Motor neuron (in vitro differentiated cells): ENCODE measurements at regions not wholly inside any gene's neighbourhood (a gene's known extent, or its start where the extent isn't known, plus 50 kb on each side); places are given as distances from the start of the nearest gene placed in this dataset.
"Not testable (repeated sequence)": the region's sequence is repeated elsewhere in the genome, so short reads cannot be mapped to it uniquely, and the experiment has no call there.

ENCODE experiments used
- ATAC-seq, 8 experiments: fragments of 200-7000 bp; cut with Tn5 transposase; replicated peaks in 6 of 8; 2 replicates each; pipeline ENCODE4 v1.8.0; 2021; ENCODE audit warnings: mild to moderate bottlenecking in 8 of 8, moderate library complexity in 8 of 8
- H3K27ac ChIP-seq, 2 donors: fragments of 250-450 bp; sonication (Bioruptor Pico); 2 replicates each; pipeline ENCODE4 v1.9.0; 2021; ENCODE audit warnings: antibody characterized with exemption in 2 of 2, mild to moderate bottlenecking in 2 of 2, moderate library complexity in 1 of 2
- H3K4me1 ChIP-seq, 2 donors: fragments of 250-450 bp; sonication (Bioruptor Pico); replicated peaks in 1 of 2; 2 replicates each; pipeline ENCODE4 v1.6.1; 2021; ENCODE audit warnings: antibody characterized with exemption in 2 of 2, mild to moderate bottlenecking in 2 of 2, moderate library complexity in 1 of 2
- H3K4me3 ChIP-seq, 5 donors: fragments of 250-450 bp; sonication (Bioruptor Pico); 2 replicates each; pipeline ENCODE4 v1.9.0; 2021; ENCODE audit warnings: antibody characterized with exemption in 5 of 5, mild to moderate bottlenecking in 5 of 5, moderate library complexity in 4 of 5
- WGBS, 10 experiments: fragments of 450-650 bp; shearing (Covaris generic); methylation state at CpG; one replicate each; pipeline ENCODE4 v1.0.0; 2022; 5-methylcytosine and 5-hydroxymethylcytosine counted together
- in situ Hi-C, 9 experiments: fragments of 400-800 bp; cut with MboI; loops; one replicate each; pipeline ENCODE4 v1.15.0; 2021; ENCODE audit warnings: low sequenced_read_pairs in 9 of 9, low pct_unique_long_range_greater_than_20kb in 2 of 9; ENCODE audit not compliant: unreplicated experiment in 9 of 9

DNA sequence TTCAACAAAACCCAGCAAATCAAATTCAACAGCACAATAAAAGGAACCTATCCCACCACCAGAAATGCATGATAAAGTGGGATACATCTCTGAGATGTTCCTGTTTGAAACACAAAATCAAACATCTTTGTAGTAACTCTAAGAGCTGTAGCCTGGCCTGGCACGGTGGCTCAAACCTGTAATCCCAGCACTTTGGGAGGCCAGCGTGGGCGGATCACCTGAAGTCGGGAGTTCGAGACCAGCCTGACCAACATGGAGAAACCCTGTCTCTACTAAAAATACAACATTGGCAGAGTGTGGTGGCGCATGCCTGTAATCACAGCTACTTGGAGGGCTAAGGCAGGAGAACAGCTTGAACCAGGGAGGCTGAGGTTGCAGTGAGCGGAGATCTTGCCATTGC lies 202.8 kb upstream of the POTEB2 start:
- H3K4me3 ChIP-seq, ATAC-seq, H3K27ac ChIP-seq, in situ Hi-C loops, H3K4me1 ChIP-seq: not testable (repeated sequence)
- 10% methylated on average over 2 of the region's 7 CpGs; no CpG with 5 or more reads in 9 of the 10 experiments for WGBS, 10 experiments

DNA sequence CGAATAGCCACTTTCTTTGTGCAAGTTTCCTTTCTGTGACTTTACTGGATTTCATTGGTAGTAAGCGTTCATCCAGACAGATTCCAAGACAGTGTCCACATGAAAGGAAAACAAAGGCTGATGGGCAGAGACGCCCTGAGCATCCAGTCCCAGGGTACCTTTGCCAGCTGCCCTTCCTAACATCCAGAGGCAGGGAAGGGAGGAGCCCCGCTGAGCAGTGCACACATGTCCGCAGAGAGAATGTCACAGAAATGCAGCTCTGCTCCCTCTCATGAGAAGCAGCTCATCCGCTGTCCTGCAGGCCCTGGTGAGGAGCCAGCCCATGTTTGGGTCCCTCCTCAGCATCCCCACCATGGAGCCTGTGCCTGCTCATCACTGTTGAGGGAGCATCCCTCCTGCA lies 197.4 kb upstream of the POTEB2 start:
- H3K4me1 ChIP-seq, in situ Hi-C loops, H3K4me3 ChIP-seq, H3K27ac ChIP-seq, ATAC-seq: not testable (repeated sequence)
- 7 to 50% (median 33%) methylated on average over 1 to 3 of the region's 6 CpGs; no CpG with 5 or more reads in 7 of the 10 experiments for WGBS, 10 experiments

DNA sequence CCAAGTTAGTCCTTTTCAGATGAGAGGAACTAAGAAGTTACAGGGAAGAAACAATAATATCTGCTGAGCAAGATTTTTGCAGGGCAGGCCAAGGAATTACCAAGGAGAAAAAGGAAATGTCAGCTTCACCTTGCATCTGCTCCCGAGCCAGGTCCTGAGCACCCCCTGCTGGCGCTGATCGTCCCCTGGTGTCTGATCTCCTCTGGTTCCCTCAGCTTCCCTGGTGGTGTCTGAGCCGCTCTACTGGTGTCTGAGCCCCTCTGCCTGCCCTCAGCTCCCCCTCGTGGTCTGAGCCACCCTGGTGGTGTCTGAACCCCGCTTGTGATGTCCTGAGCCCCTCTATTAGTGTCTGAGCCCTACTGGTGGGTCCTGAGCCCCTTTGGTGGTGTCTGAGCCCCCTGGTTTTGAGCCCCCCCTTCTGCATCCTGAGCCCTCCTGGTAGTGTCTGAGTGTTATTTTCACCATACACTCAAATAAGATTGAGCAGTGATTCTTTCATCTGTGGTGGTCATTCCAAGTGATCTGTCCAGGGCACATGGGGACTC lies 196.6 kb upstream of the POTEB2 start:
- H3K27ac ChIP-seq, H3K4me1 ChIP-seq, in situ Hi-C loops, H3K4me3 ChIP-seq, ATAC-seq: not testable (repeated sequence)
- WGBS, 10 experiments, result no CpG with 5 or more reads among the region's 6 CpGs

DNA sequence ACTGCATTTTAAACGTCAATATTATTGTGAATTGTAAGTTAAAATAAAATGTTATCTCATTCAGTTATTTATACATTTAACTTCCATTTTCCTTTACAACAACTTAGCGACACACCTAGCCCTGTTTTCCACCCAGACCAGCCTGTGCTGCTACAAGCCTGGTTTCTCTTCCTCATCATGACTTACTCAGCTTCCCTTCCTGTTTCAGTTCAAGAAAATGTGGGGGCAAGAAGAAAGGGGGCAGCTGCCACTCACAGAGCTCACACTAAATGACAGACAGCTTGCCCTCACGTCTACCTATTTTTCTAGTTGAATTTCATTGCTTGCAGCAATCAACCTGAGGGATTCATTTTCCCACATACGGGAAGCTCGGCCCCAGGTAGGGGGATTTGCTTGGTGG lies 185.8 kb upstream of the POTEB2 start:
- ATAC-seq, H3K4me3 ChIP-seq, in situ Hi-C loops, H3K27ac ChIP-seq, H3K4me1 ChIP-seq: not testable (repeated sequence)
- WGBS, 10 experiments, result no CpG with 5 or more reads among the region's 5 CpGs

DNA sequence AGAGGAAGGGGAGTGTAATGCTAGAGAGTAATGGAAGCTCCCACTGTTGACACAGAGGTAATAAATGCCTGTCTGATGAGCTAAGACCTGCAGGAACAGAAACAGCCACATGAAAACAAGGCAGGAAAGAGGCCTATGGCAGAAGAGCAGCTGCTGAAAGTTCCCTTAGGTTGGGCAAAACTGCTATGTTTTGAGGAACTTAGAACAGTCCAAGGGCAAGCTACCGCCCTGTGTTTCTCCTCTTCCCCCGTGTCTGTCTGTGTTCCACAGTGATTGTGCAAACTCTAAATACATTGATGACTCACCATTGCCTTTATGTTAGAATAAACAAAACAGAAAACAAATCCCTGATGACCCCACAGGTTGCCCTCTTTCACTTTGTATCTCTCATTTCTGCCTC lies 165.6 kb upstream of the POTEB2 start:
- H3K4me3 ChIP-seq, H3K27ac ChIP-seq, ATAC-seq, in situ Hi-C loops, H3K4me1 ChIP-seq: not testable (repeated sequence)
- no CpG with 5 or more reads among the region's 2 CpGs for WGBS, 10 experiments

DNA sequence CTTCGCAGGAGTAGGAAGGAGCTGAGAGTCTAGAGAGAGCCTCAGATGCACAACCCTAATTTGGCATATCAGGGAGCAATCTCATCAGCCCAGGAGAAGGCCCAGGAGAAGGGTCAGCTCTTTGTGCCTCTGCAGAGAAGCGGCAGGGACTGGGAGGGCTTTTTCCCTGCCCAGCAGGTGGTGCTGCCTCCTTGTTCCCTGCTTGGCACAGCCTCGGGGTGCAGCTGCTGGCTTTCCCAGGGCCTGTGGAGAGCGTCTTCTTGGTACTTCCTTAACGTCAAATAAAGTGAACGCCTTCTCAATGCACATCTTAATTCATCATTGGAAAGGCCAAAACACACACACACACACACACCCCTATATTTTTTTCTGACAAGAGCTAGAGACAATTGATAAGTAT lies 162.9 kb upstream of the POTEB2 start:
- H3K4me3 ChIP-seq, in situ Hi-C loops, H3K27ac ChIP-seq, ATAC-seq, H3K4me1 ChIP-seq: not testable (repeated sequence)
- WGBS, 10 experiments, result no CpG with 5 or more reads among the region's 6 CpGs

DNA sequence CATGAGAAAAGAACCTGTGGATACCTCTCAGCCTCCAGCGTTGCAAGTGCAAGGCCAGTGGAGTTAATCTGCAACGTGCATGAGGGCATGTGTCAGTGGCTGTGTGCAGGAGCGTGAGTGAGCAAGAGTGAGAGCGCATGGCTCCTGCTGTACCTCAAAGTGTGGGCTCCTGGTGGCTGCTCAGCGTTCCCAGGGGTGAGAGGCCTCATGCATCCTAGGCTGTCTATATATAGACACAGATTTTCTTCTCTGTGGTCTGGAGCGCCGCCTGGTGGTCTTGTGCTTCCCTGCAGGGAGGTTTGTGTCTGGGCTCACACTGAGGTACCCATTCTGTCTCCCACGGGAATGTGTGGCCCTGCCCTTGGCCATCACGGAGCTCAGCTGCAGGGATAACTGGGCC lies 161.8 kb upstream of the POTEB2 start:
- peak in 2 of 8 experiments; percentile 38 to 77 for ATAC-seq
- no CpG with 5 or more reads among the region's 9 CpGs for WGBS, 10 experiments
- H3K27ac ChIP-seq, H3K4me1 ChIP-seq, H3K4me3 ChIP-seq, in situ Hi-C loops: not testable (repeated sequence)

DNA sequence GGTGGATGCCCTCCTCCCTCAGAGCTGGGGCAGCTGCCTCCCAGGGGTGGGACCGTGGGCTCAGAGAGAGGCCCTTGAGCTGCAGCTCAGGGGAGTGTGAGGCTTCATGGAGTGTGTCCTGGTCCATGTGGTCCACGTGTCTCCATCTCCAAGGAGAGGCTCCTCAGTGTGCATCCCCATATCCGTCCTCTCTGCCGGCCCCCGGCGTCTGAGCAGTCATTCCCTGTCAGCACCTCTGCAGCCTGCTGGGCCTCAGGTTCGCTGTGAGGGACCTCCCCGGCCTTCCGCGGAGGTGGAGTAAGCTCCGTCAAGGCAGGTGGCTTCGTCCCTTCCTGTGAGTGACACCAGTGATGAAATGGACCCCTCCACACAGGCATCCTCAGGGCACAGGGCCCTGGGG lies 160.7 kb upstream of the POTEB2 start:
- ATAC-seq, H3K4me3 ChIP-seq, H3K27ac ChIP-seq, in situ Hi-C loops, H3K4me1 ChIP-seq: not testable (repeated sequence)
- no CpG with 5 or more reads among the region's 12 CpGs for WGBS, 10 experiments

DNA sequence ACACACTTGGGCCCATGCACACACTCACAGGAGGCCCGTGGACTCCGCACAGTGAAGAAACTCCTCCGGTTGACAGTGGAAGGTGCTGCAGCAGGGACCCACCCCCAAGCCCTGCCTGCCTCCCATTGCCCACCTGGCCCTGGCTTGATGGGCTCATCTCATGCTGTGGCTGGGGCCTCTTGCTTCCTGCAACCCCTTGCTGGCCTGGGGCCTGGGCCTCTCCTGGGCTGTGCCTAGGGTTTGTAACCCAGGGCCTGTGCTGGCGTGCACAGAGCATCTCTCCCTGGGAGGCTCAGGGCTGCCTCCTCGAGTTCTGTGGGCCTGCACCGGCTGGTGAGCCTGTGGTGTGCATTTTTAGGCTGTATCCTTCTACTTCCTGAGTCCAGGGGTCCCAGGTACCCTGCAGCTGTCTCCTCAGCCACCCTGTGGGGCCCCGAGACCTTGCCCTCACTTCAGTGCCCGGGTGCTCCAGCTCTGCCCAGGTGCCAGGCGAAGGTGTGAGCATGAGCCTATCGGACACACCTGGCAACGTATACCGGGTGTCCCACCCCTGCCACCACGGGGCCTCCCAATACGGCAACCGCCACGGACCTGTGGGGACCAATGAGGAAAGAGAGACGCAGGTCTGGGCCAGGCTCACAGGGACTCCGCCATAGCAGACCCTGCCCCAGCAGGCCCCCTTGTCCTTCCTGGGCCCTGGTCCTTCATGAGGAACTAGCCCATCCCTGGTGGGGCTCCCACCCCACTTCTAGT lies 158.3 kb upstream of the POTEB2 start:
- in situ Hi-C loops, ATAC-seq, H3K4me3 ChIP-seq, H3K4me1 ChIP-seq, H3K27ac ChIP-seq: not testable (repeated sequence)
- no CpG with 5 or more reads among the region's 18 CpGs for WGBS, 10 experiments

DNA sequence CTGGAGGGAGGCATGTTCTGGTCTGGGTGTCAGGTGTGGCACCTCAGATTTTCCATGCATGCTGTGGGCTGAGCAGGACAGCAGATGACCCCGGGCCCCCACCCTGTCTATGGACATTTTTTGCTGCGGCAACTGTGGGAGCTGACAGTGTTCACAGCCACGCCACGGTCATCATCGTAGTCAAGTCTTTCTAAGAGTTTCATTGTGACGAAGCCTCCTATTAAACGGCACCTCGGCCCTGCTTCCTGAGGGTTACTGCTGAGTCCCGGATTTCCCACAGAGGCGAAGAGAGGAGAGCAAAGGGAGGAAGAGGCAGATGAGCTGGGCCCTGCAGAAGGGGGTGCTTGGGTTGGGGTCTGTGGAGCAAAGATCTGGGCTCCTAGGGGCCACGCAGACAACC lies 152.1 kb upstream of the POTEB2 start:
- ATAC-seq, H3K4me1 ChIP-seq, H3K27ac ChIP-seq, in situ Hi-C loops, H3K4me3 ChIP-seq: not testable (repeated sequence)
- no CpG with 5 or more reads among the region's 11 CpGs for WGBS, 10 experiments

DNA sequence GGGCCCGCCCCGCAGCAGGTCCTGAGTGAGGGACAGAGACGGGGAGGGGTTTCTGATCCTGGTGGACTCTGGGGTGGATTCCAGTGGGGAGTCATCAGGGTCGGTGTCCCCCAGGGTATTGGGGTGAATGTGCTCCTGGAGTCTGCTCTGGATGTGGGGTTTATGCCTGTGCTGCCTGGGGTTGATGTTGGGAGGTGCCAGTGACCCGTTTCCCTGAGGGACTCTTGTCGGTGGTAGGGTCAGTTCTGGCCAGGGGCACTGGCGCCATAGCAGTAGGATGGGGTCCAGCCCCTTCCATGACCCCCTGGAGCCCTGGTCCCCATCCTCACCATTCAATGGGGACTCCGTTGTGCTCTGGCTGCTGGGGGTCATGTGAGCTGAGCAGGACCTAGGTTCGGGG lies 151.2 kb upstream of the POTEB2 start:
- H3K4me1 ChIP-seq, H3K4me3 ChIP-seq, in situ Hi-C loops, ATAC-seq, H3K27ac ChIP-seq: not testable (repeated sequence)
- no CpG with 5 or more reads among the region's 9 CpGs for WGBS, 10 experiments

DNA sequence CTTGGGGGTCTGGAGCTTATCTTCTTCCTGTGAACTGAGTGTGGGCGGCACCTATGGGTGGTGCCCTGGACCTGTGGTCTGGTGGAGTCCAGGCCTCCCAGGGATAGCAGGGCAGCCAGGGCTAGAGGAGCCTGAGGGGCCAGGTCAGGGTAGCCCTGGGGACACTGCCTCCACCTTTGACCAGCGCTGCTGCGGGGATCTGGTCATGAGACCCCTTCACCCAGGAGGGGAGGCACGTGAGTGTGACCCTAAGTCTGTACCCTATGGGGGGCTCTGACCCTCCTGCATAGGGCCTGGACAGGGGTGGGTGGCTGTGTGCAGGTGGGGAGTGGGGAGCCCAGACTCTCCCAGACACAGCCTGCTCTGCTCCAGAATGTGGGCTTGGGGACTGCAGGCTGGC lies 150.5 kb upstream of the POTEB2 start:
- ATAC-seq, in situ Hi-C loops, H3K4me1 ChIP-seq, H3K27ac ChIP-seq, H3K4me3 ChIP-seq: not testable (repeated sequence)
- WGBS, 10 experiments, result no CpG with 5 or more reads among the region's 4 CpGs

DNA sequence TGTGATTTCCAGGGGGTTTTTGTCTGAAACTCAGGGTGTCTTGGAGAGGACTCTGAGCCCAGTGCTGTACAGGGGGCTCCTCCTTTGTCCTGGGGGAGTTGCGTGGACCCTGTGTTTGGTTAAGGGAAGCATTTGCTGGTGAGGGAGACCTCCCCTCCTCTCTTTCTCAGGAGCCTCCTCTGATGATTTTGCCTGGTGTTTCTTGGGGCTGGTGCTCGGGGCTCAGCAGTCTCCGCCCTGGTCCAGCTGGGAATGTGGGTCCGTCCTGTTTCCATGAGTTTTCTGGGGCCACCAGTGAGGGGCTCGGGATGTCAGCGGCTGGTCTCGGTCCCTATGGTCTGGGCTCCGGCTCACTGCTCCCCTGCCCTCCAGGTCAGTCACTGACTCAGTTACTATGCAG lies 149.1 kb upstream of the POTEB2 start:
- H3K4me3 ChIP-seq, ATAC-seq, H3K27ac ChIP-seq, H3K4me1 ChIP-seq, in situ Hi-C loops: not testable (repeated sequence)
- no CpG with 5 or more reads among the region's 8 CpGs for WGBS, 10 experiments

DNA sequence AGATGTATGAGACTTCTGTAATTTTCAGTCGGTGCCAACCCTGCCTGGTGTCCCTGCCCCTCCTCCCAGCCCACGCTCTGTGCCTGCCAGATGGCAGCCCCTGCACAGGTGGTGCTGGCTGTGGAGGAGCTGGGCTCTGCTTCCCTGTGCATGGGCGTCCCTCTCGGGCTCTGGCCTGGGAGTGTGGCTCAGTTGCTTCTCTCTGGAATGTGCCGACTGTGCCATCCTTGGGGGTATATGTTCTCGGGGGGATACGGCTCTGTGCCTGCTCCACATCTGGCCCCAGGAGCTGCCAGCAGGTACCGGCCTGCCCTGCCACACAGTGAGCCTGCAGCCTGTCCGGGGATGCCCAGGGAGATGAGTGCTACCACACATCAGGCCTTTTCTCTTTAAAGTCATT lies 147.2 kb upstream of the POTEB2 start:
- H3K27ac ChIP-seq, in situ Hi-C loops: not testable (repeated sequence)
- WGBS, 10 experiments, result no CpG with 5 or more reads among the region's 9 CpGs

More for the DNA sequence above, 147.2 kb upstream of the POTEB2 start:
- not testable (repeated sequence) for H3K4me1 ChIP-seq, ATAC-seq, H3K4me3 ChIP-seq
